ENCODE measurements at regions not wholly inside any gene's neighbourhood (a gene's known extent, or its start where the extent isn't known, plus 50 kb on each side); places are given as distances from the start of the nearest gene placed in this dataset.
"Not testable (repeated sequence)": the region's sequence is repeated elsewhere in the genome, so short reads cannot be mapped to it uniquely, and the experiment has no call there.

- DNase-seq (ENCODE audit: low read depth) = no peak
- H3K4me3 ChIP-seq (ENCODE audit: low read depth, low read length) = no peak overlapping the region
- TF ChIP-seq, protein P1, sequence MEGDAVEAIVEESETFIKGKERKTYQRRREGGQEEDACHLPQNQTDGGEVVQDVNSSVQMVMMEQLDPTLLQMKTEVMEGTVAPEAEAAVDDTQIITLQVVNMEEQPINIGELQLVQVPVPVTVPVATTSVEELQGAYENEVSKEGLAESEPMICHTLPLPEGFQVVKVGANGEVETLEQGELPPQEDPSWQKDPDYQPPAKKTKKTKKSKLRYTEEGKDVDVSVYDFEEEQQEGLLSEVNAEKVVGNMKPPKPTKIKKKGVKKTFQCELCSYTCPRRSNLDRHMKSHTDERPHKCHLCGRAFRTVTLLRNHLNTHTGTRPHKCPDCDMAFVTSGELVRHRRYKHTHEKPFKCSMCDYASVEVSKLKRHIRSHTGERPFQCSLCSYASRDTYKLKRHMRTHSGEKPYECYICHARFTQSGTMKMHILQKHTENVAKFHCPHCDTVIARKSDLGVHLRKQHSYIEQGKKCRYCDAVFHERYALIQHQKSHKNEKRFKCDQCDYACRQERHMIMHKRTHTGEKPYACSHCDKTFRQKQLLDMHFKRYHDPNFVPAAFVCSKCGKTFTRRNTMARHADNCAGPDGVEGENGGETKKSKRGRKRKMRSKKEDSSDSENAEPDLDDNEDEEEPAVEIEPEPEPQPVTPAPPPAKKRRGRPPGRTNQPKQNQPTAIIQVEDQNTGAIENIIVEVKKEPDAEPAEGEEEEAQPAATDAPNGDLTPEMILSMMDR (conservative IDR thresholded peaks at IDR 0.05; ENCODE audit: low read depth, low read length) = no peak
These were observed 498.7 kb upstream of the SPRED2 start for GRCh38 chr2:65931056-65931455.

DNA sequence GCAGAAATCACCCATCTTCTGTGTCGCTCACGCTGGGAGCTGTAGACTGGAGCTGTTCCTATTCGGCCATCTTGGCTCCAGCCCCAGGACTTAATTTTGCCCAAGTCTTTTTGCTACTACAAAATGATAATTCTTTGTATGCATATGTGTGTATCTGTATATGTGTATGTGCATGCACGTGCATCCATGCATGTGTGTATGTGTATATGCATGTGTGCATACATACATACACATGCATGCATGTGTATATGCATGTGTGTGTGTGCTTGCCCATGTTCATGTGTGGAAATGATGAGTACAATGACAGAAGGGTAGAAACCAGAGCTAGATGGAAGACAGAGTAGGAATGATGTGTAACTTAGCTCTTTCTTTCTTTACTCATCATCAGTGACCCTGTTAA lies 497.9 kb upstream of the SPRED2 start:
- TF ChIP-seq, protein P1 (conservative IDR thresholded peaks at IDR 0.05; ENCODE audit: low read depth, low read length) = no peak
- no peak for DNase-seq (ENCODE audit: low read depth)
- no peak overlapping the region for H3K4me3 ChIP-seq (ENCODE audit: low read depth, low read length)

GRCh38 chr2:65929664-65930063 lies 497.3 kb upstream of the SPRED2 start:
- not testable (repeated sequence) for DNase-seq (ENCODE audit: low read depth); H3K4me3 ChIP-seq (ENCODE audit: low read depth, low read length)

GRCh38 chr2:65922794-65923193 lies 490.4 kb upstream of the SPRED2 start:
- no peak for DNase-seq (ENCODE audit: low read depth)
- no peak overlapping the region for H3K4me3 ChIP-seq (ENCODE audit: low read depth, low read length)
- TF ChIP-seq, protein P1 (conservative IDR thresholded peaks at IDR 0.05; ENCODE audit: low read depth, low read length) = no peak

GRCh38 chr2:65922030-65922429 lies 489.6 kb upstream of the SPRED2 start:
- TF ChIP-seq, protein P1 (conservative IDR thresholded peaks at IDR 0.05; ENCODE audit: low read depth, low read length) = no peak

GRCh38 chr2:65921116-65921515 lies 488.7 kb upstream of the SPRED2 start:
- DNase-seq (ENCODE audit: low read depth) = no peak
- H3K4me3 ChIP-seq (ENCODE audit: low read depth, low read length) = no peak overlapping the region
- TF ChIP-seq, protein P1 (conservative IDR thresholded peaks at IDR 0.05; ENCODE audit: low read depth, low read length) = no peak

More at GRCh38 chr2:65922030-65922429, 489.6 kb upstream of the SPRED2 start:
- DNase-seq (ENCODE audit: low read depth) = no peak
- no peak overlapping the region for H3K4me3 ChIP-seq (ENCODE audit: low read depth, low read length)

GRCh38 chr2:65920659-65921058 lies 488.3 kb upstream of the SPRED2 start:
- TF ChIP-seq, protein P1 (conservative IDR thresholded peaks at IDR 0.05; ENCODE audit: low read depth, low read length) = no peak
- no peak for DNase-seq (ENCODE audit: low read depth)
- H3K4me3 ChIP-seq (ENCODE audit: low read depth, low read length) = no peak overlapping the region

All from choroid plexus epithelial cell (primary cell).